Right atrium auricular region (tissue), 2 donors: ENCODE measurements at regions not wholly inside any gene's neighbourhood (a gene's known extent, or its start where the extent isn't known, plus 50 kb on each side); places are given as distances from the start of the nearest gene placed in this dataset.

Experiments
- DNase-seq: peaks from one replicate; pipeline ENCODE4 v3.0.0-alpha.2; 2019; ENCODE audit warnings: low spot score
- H3K27ac ChIP-seq, 2 donors: fragments of 200-600 bp; sonication (generic); 1 replicate in 1 of 2; 2 replicates in 1 of 2; pipeline ENCODE4 v1.5.1; 2016 to 2019
- H3K27me3 ChIP-seq, 2 donors: fragments of 200-600 bp; sonication (generic); one replicate each; pipeline versions ENCODE4 v1.5.1 to v1.6.0; 2017 to 2019
- H3K36me3 ChIP-seq: fragments of 200-600 bp; sonication (generic); one replicate; pipeline ENCODE4 v1.5.1; 2016
- H3K4me1 ChIP-seq, 2 donors: fragments of 200-600 bp; sonication (generic); one replicate each; pipeline versions ENCODE4 v1.5.1 to v1.6.0; 2017 to 2019
- H3K4me3 ChIP-seq, 2 donors: fragments of 200-600 bp; sonication (generic); 1 replicate in 1 of 2; 2 replicates in 1 of 2; pipeline ENCODE4 v1.5.1; 2017 to 2019; ENCODE audit warnings: mild to moderate bottlenecking in 1 of 2, moderate library complexity in 1 of 2
- H3K9me3 ChIP-seq, 2 donors: fragments of 200-600 bp; sonication (generic); one replicate each; pipeline ENCODE4 v1.5.1; 2019
- CTCF ChIP-seq, 2 donors: fragments of 200-600 bp; sonication (generic); IDR thresholded peaks; one replicate each; pipeline ENCODE4 v1.5.1; 2019; ENCODE audit warnings: antibody characterized with exemption in 2 of 2

GRCh38 chr5:26430323-26430722, 608.1 kb downstream of the CDH9 start:
- Histone ChIP-seq H3K27ac (no peak overlapping the region), H3K4me3 (no peak overlapping the region), H3K9me3 (peaks cover 0 to 4% of the 10 kb centered on the region in 2 donors), H3K36me3 (no peaks in the 10 kb centered on the region), H3K4me1 (no peaks in the 10 kb centered on the region), H3K27me3 (no peaks in the 10 kb centered on the region)
- TF ChIP-seq CTCF (IDR thresholded peaks at IDR 0.05): no peak
- no peak for DNase-seq

DNA sequence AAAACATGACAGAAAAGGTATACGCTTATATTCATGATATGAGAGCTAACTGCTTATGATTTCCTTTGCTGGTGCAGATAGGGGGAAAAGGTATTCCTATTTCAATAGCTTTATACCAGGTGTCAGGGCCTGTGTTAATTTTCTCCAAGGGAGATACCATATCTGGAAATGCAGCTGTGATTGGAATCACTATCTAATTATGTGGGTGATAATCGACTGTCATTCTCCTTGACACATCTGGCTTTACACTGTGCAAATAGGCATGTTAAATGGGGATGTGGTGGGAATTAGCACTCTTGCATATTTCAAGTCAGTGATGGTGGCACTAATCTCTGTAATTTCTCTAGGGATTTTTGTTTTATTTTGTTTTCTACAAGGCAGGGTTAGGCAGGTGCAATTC, 611.1 kb downstream of the CDH9 start:
- peaks cover 0 to 4% of the 10 kb centered on the region in 2 donors for H3K9me3 ChIP-seq
- H3K27ac ChIP-seq: no peak overlapping the region
- no peaks in the 10 kb centered on the region for H3K36me3 ChIP-seq
- H3K4me1 ChIP-seq: no peaks in the 10 kb centered on the region
- DNase-seq: no peak
- no peaks in the 10 kb centered on the region for H3K27me3 ChIP-seq
- no peak for TF ChIP-seq CTCF (IDR thresholded peaks at IDR 0.05)
- no peak overlapping the region for H3K4me3 ChIP-seq

- Histone ChIP-seq H3K9me3 (no peaks in the 10 kb centered on the region), H3K27me3 (no peaks in the 10 kb centered on the region), H3K27ac (no peak overlapping the region), H3K4me1 (no peaks in the 10 kb centered on the region), H3K36me3 (no peaks in the 10 kb centered on the region), H3K4me3 (no peak overlapping the region)
- DNase-seq: no peak
- TF ChIP-seq CTCF (IDR thresholded peaks at IDR 0.05): no peak
Observed at GRCh38 chr5:26419987-26420386, 618.4 kb downstream of the CDH9 start.

- DNase-seq: no peak
- H3K27ac ChIP-seq: no peak overlapping the region
- no peaks in the 10 kb centered on the region for H3K27me3 ChIP-seq
- no peak for TF ChIP-seq CTCF (IDR thresholded peaks at IDR 0.05)
- no peak overlapping the region for H3K4me3 ChIP-seq
- H3K9me3 ChIP-seq: no peaks in the 10 kb centered on the region
- no peaks in the 10 kb centered on the region for H3K36me3 ChIP-seq
- H3K4me1 ChIP-seq: no peaks in the 10 kb centered on the region
Observed at GRCh38 chr5:26416911-26417310, 621.5 kb downstream of the CDH9 start.

DNA sequence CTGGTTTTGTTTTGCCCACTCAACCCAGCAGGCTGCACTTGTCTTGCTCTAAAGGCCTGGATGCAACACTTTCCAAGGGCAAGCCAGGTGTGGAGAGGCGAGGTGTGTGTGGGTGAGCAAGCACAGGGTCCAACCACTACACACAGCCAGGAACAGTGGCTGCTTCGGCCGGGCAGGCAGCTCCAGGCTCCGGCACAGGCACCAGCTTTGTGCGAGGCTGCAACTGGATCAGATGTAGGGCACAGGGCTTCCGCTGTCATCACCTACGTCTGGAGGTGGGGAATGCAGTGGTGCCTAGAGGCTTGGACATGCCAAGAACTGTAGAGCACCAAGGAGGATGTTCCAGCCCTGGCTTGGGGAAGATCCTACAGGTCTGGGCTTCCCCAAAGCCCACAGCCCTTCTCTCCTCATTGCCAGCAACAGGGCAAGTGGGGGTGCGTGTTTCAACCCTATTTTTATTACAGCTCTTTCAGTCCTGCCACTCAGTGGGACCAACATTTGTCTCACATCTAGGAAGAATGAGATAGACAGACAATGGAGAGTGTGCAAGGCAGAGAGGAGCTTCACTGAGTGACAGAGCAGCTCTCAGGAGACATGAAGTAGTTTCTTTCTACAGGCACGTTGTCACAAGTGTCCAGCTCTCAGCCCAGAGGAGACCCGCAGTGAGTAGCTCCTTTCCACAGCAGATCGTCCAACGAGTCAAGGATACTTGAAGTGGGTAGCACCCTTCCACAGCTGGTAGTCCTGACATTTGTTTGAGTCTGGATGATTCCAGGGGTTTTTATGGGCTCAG, 622.2 kb downstream of the CDH9 start:
- no peaks in the 10 kb centered on the region for H3K9me3 ChIP-seq
- no peaks in the 10 kb centered on the region for H3K27me3 ChIP-seq
- TF ChIP-seq CTCF (IDR thresholded peaks at IDR 0.05): no peak
- no peak for DNase-seq
- H3K4me3 ChIP-seq: no peak overlapping the region
- H3K36me3 ChIP-seq: no peaks in the 10 kb centered on the region
- H3K27ac ChIP-seq: no peak overlapping the region
- H3K4me1 ChIP-seq: no peaks in the 10 kb centered on the region

DNA sequence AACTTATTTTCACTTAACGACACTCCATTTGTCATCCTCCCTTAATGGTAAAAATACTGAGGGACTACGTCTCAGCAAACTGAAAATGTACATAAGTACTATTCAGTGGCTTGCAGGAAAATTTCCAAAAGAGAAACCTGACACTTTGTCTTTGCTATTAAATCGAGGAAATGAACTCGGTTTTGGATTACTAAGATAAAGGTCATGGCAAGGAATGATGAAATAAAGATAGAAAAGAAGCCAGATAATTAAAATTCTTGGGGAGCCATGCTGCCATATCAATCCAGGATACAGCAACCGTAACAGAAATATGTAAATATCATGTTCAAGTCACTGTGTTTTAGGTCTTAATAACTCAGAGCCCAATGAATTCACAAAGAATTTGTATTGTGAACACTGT, 647.8 kb downstream of the CDH9 start:
- no peaks in the 10 kb centered on the region for H3K36me3 ChIP-seq
- no peaks in the 10 kb centered on the region for H3K9me3 ChIP-seq

More for the DNA sequence above, 647.8 kb downstream of the CDH9 start:
- Histone ChIP-seq H3K4me1 (no peaks in the 10 kb centered on the region), H3K27ac (no peak overlapping the region), H3K27me3 (no peaks in the 10 kb centered on the region), H3K4me3 (no peak overlapping the region)
- no peak for TF ChIP-seq CTCF (IDR thresholded peaks at IDR 0.05)
- no peak for DNase-seq
